H9 (cell line): ENCODE measurements at regions not wholly inside any gene's neighbourhood (a gene's known extent, or its start where the extent isn't known, plus 50 kb on each side); places are given as distances from the start of the nearest gene placed in this dataset.

Source experiments
- DNase-seq: peaks from one replicate; pipeline ENCODE4 v3.0.0-alpha.2; 2017
- H2AFZ ChIP-seq: one replicate; pipeline ENCODE4 v1.6.1; 2013; ENCODE audit warnings: mild to moderate bottlenecking, low read length, control low read depth, moderate library complexity
- H2AK5ac ChIP-seq: 2 replicates; pipeline ENCODE4 v1.6.1; 2013; ENCODE audit warnings: low read length, control low read depth, mixed read lengths; ENCODE audit not compliant: insufficient read length
- H2BK120ac ChIP-seq: one replicate; pipeline ENCODE4 v1.6.1; 2013; ENCODE audit warnings: low read depth, mild to moderate bottlenecking, low read length, control low read depth, inconsistent platforms; ENCODE audit not compliant: poor library complexity, severe bottlenecking
- H2BK12ac ChIP-seq: 2 replicates; pipeline ENCODE4 v1.6.1; 2013; ENCODE audit warnings: low read length, control low read depth, mixed read lengths, low read depth; ENCODE audit not compliant: insufficient read length
- H2BK15ac ChIP-seq: 2 replicates; pipeline ENCODE4 v1.6.1; 2013; ENCODE audit warnings: low read depth, low read length, control low read depth
- H2BK20ac ChIP-seq: one replicate; pipeline ENCODE4 v1.6.1; 2013; ENCODE audit warnings: low read depth, mild to moderate bottlenecking, low read length, control low read depth, inconsistent platforms; ENCODE audit not compliant: poor library complexity, severe bottlenecking
- H2BK5ac ChIP-seq: 2 replicates; pipeline ENCODE4 v1.6.1; 2013; ENCODE audit warnings: low read length, control low read depth, mixed read lengths; ENCODE audit not compliant: insufficient read length
- H3K14ac ChIP-seq: 2 replicates; pipeline ENCODE4 v1.6.1; 2013; ENCODE audit warnings: low read length, control low read depth; ENCODE audit not compliant: insufficient read depth
- H3K18ac ChIP-seq: 2 replicates; pipeline ENCODE4 v1.6.1; 2013; ENCODE audit warnings: low read depth, mild to moderate bottlenecking, mixed read lengths, low read length, control low read depth; ENCODE audit not compliant: insufficient read length
- H3K23ac ChIP-seq: 2 replicates; pipeline ENCODE4 v1.6.1; 2013; ENCODE audit warnings: low read length, control low read depth, mixed read lengths, low read depth; ENCODE audit not compliant: insufficient read length
- H3K23me2 ChIP-seq: 2 replicates; pipeline ENCODE4 v1.6.1; 2013; ENCODE audit warnings: low read depth, mild to moderate bottlenecking, mixed read lengths, low read length, control low read depth; ENCODE audit not compliant: insufficient read length, poor library complexity, severe bottlenecking
- H3K27ac ChIP-seq: 2 replicates; pipeline ENCODE4 v1.5.1; 2013; ENCODE audit warnings: low read length, control low read depth, mixed read lengths, low read depth; ENCODE audit not compliant: insufficient read length
- H3K27me3 ChIP-seq: 2 replicates; pipeline ENCODE4 v1.6.1; 2013; ENCODE audit warnings: low read length, control low read depth, inconsistent platforms; ENCODE audit not compliant: insufficient read depth
- H3K4ac ChIP-seq: 2 replicates; pipeline ENCODE4 v1.6.1; 2013; ENCODE audit warnings: low read depth, mild to moderate bottlenecking, control low read depth, inconsistent platforms, low read length, moderate library complexity
- H3K4me1 ChIP-seq: 2 replicates; pipeline ENCODE4 v1.6.1; 2013; ENCODE audit warnings: low read length, control low read depth, inconsistent platforms; ENCODE audit not compliant: insufficient read depth
- H3K4me2 ChIP-seq: 2 replicates; pipeline ENCODE4 v1.6.1; 2013; ENCODE audit warnings: low read length, control low read depth, mixed read lengths; ENCODE audit not compliant: insufficient read length, insufficient read depth
- H3K56ac ChIP-seq: 2 replicates; pipeline ENCODE4 v1.6.1; 2013; ENCODE audit warnings: low read depth, mild to moderate bottlenecking, mixed read lengths, low read length, control low read depth; ENCODE audit not compliant: insufficient read length
- H3K79me1 ChIP-seq: 2 replicates; pipeline ENCODE4 v1.6.1; 2013; ENCODE audit warnings: low read depth, mild to moderate bottlenecking, moderate library complexity, low read length, control low read depth, inconsistent platforms; ENCODE audit not compliant: insufficient read depth, poor library complexity, severe bottlenecking
- H3K79me2 ChIP-seq: 2 replicates; pipeline ENCODE4 v1.6.1; 2013; ENCODE audit warnings: low read length, control low read depth, inconsistent platforms; ENCODE audit not compliant: insufficient read depth
- H3K9ac ChIP-seq: 2 replicates; pipeline ENCODE4 v1.6.1; 2013; ENCODE audit warnings: low read length, control low read depth, mixed read lengths; ENCODE audit not compliant: insufficient read length; ENCODE audit errors: extremely low read depth
- H3K9me3 ChIP-seq: one replicate; pipeline ENCODE4 v1.6.1; 2013; ENCODE audit warnings: low read depth, low read length, inconsistent platforms; ENCODE audit not compliant: control insufficient read depth
- H3T11ph ChIP-seq: one replicate; pipeline ENCODE4 v1.6.1; 2013; ENCODE audit warnings: mild to moderate bottlenecking, low read length, control low read depth, inconsistent platforms
- H4K20me1 ChIP-seq: one replicate; pipeline ENCODE4 v1.6.1; 2013; ENCODE audit not compliant: control insufficient read depth, insufficient read length, insufficient read depth
- H4K5ac ChIP-seq: 2 replicates; pipeline ENCODE4 v1.6.1; 2013; ENCODE audit warnings: low read depth, mild to moderate bottlenecking, mixed read lengths, low read length, control low read depth; ENCODE audit not compliant: insufficient read length
- H4K8ac ChIP-seq: replicated peaks from 2 replicates; pipeline ENCODE4 v1.6.1; 2013; ENCODE audit warnings: low read length, control low read depth, mixed read lengths, low read depth; ENCODE audit not compliant: insufficient read length
- H4K91ac ChIP-seq: 2 replicates; pipeline ENCODE4 v1.6.1; 2013; ENCODE audit warnings: low read depth, mild to moderate bottlenecking, moderate library complexity, mixed read lengths, low read length, control low read depth; ENCODE audit not compliant: insufficient read length
- H3K27ac Mint-ChIP-seq, 3 experiments: 2 replicates in 2 of 3; 3 replicates in 1 of 3; pipeline ENCODE4 v1.8.0; 2020 to 2021; ENCODE audit warnings: mixed read lengths in 3 of 3, mild to moderate bottlenecking in 1 of 3, moderate library complexity in 1 of 3
- H3K27me3 Mint-ChIP-seq: 2 replicates; pipeline ENCODE4 v1.8.0; 2021; ENCODE audit warnings: low read depth, mild to moderate bottlenecking, moderate library complexity, mixed read lengths
- H3K36me3 Mint-ChIP-seq, 3 experiments: 2 replicates in 2 of 3; 3 replicates in 1 of 3; pipeline ENCODE4 v1.8.0; 2020 to 2021; ENCODE audit warnings: low read depth in 3 of 3, mixed read lengths in 3 of 3; ENCODE audit not compliant: insufficient read depth in 1 of 3
- H3K4me1 Mint-ChIP-seq, 2 experiments: 2 replicates each; pipeline ENCODE4 v1.8.0; 2020; ENCODE audit warnings: mixed read lengths in 2 of 2
- H3K4me3 Mint-ChIP-seq, 2 experiments: 2 replicates in 1 of 2; 3 replicates in 1 of 2; pipeline ENCODE4 v1.8.0; 2020 to 2021; ENCODE audit warnings: mild to moderate bottlenecking in 2 of 2, mixed read lengths in 2 of 2, moderate library complexity in 1 of 2
- H3K9me3 Mint-ChIP-seq, 2 experiments: 2 replicates in 1 of 2; 3 replicates in 1 of 2; pipeline ENCODE4 v1.8.0; 2020; ENCODE audit warnings: mild to moderate bottlenecking in 2 of 2, mixed read lengths in 2 of 2, moderate library complexity in 1 of 2
- CTCF ChIP-seq: fragments of 200-600 bp; sonication (generic); conservative IDR thresholded peaks from 3 replicates; pipeline ENCODE4 v1.8.0; 2021; ENCODE audit warnings: antibody characterized with exemption, mild to moderate bottlenecking
- WGBS: extraction: QIAGEN DNeasy Blood & Tissue Kit; methylation state at CpG from one replicate; pipeline ENCODE4 v1.1.7; 2013; ENCODE audit warnings: missing lambda C conversion rate, low lambda C conversion rate, mixed read lengths; ENCODE audit not compliant: insufficient read length; ENCODE audit errors: extremely low coverage; 5-methylcytosine and 5-hydroxymethylcytosine counted together

GRCh38 chr2:152250421-152251100 is 75.0 kb upstream of the STAM2 start:
- no peaks in the 10 kb centered on the region for H3K9me3 ChIP-seq
- H2BK5ac ChIP-seq, result no peak overlapping the region
- H3K9ac ChIP-seq, result no peak overlapping the region
- no peaks in the 10 kb centered on the region for H3K4me1 ChIP-seq
- no peak overlapping the region for H2AFZ ChIP-seq
- H3K79me1 ChIP-seq, result no peaks in the 10 kb centered on the region
- Mint-ChIP-seq H3K4me1 (no peaks in the 10 kb centered on the region), H3K9me3 (no peaks in the 10 kb centered on the region), H3K27ac (no peak overlapping the region), H3K36me3 (no peaks in the 10 kb centered on the region), H3K4me3 (no peak overlapping the region), H3K27me3 (peaks cover 4% of the 10 kb centered on the region; the same call in 1 of the 2 replicates)
- H3K27ac ChIP-seq, result no peak overlapping the region
- H4K5ac ChIP-seq, result no peak overlapping the region
- no peak for DNase-seq
- H3K23ac ChIP-seq, result no peak overlapping the region
- no peak overlapping the region for H3K56ac ChIP-seq
- H2BK12ac ChIP-seq, result no peak overlapping the region
- no peak overlapping the region for H2BK15ac ChIP-seq
- H3K4ac ChIP-seq, result no peak overlapping the region
- WGBS, result no CpG with 5 or more reads among the region's 3 CpGs
- H2AK5ac ChIP-seq, result no peak overlapping the region
- H3K27me3 ChIP-seq, result no peaks in the 10 kb centered on the region
- no peak overlapping the region for H2BK20ac ChIP-seq
- no peak for TF ChIP-seq CTCF
- no peak overlapping the region for H4K8ac ChIP-seq
- no peak overlapping the region for H3K18ac ChIP-seq
- H3K23me2 ChIP-seq, result no peaks in the 10 kb centered on the region
- H3K4me2 ChIP-seq, result no peak overlapping the region
- no peak overlapping the region for H2BK120ac ChIP-seq
- no peak overlapping the region for H3K14ac ChIP-seq
- no peaks in the 10 kb centered on the region for H3K79me2 ChIP-seq
- H3T11ph ChIP-seq, result no peak overlapping the region
- H4K20me1 ChIP-seq, result no peaks in the 10 kb centered on the region
- H4K91ac ChIP-seq, result no peak overlapping the region
